Common myeloid progenitor, CD34-positive (primary cell): ENCODE measurements at regions not wholly inside any gene's neighbourhood (a gene's known extent, or its start where the extent isn't known, plus 50 kb on each side); places are given as distances from the start of the nearest gene placed in this dataset.

Source experiments
- CTCF ChIA-PET: fragments of 350-600 bp; sonication (Branson Sonifier 250); formaldehyde crosslinking; loops from one replicate; lab custom pipeline; 2021; ENCODE audit warnings: antibody characterized with exemption; lab: Charles Lee
- POLR2A ChIA-PET: fragments of 350-600 bp; sonication (Branson Sonifier 250); formaldehyde crosslinking; loops from one replicate; lab custom pipeline; 2021; ENCODE audit warnings: antibody characterized with exemption; lab: Charles Lee
- DNase-seq, 3 donors: peaks; one replicate each; pipeline versions ENCODE4 v3.0.0 to v3.0.0-alpha.2; 2013
- H3K27ac ChIP-seq, 2 experiments: 1 replicate in 1 of 2; 2 replicates in 1 of 2; pipeline ENCODE4 v1.7.0; 2013; ENCODE audit warnings: inconsistent platforms in 2 of 2, low read length in 2 of 2, mild to moderate bottlenecking in 2 of 2, low read depth in 1 of 2, moderate library complexity in 1 of 2; ENCODE audit not compliant: severe bottlenecking in 2 of 2, insufficient read depth in 1 of 2, poor library complexity in 1 of 2
- H3K27me3 ChIP-seq, 5 experiments: replicated peaks in 2 of 5; 1 replicate in 3 of 5; 2 replicates in 2 of 5; pipeline versions ENCODE4 v1.6.1 to v1.7.0; 2013; ENCODE audit warnings: low read length in 4 of 5, mild to moderate bottlenecking in 2 of 5, moderate library complexity in 2 of 5, inconsistent platforms in 1 of 5; ENCODE audit not compliant: insufficient read depth in 5 of 5, control insufficient read depth in 4 of 5
- H3K36me3 ChIP-seq, 4 experiments: 1 replicate in 2 of 4; 2 replicates in 2 of 4; pipeline versions ENCODE4 v1.6.1 to v1.7.0; 2013; ENCODE audit warnings: low read length in 3 of 4, control low read depth in 1 of 4, mild to moderate bottlenecking in 1 of 4; ENCODE audit not compliant: control insufficient read depth in 4 of 4, insufficient read depth in 4 of 4
- H3K4me1 ChIP-seq, 4 experiments: 1 replicate in 3 of 4; 2 replicates in 1 of 4; pipeline versions ENCODE4 v1.6.1 to v1.7.1; 2013; ENCODE audit warnings: low read length in 3 of 4, mild to moderate bottlenecking in 3 of 4, control low read depth in 1 of 4, inconsistent platforms in 1 of 4, moderate library complexity in 1 of 4; ENCODE audit not compliant: control insufficient read depth in 4 of 4, insufficient read depth in 4 of 4; ENCODE audit errors: control extremely low read depth in 1 of 4
- H3K4me3 ChIP-seq, 7 experiments: 1 replicate in 4 of 7; 2 replicates in 3 of 7; pipeline versions ENCODE4 v1.5.1 to v1.7.0; 2013; ENCODE audit warnings: mild to moderate bottlenecking in 7 of 7, low read length in 6 of 7, moderate library complexity in 6 of 7, inconsistent platforms in 2 of 7, low read depth in 2 of 7, control low read depth in 1 of 7; ENCODE audit not compliant: insufficient read depth in 4 of 7, control insufficient read depth in 1 of 7; ENCODE audit errors: extremely low read depth in 1 of 7
- H3K9me3 ChIP-seq, 5 experiments: 1 replicate in 4 of 5; 2 replicates in 1 of 5; pipeline versions ENCODE4 v1.6.1 to v1.7.1; 2013; ENCODE audit warnings: low read length in 4 of 5, mild to moderate bottlenecking in 2 of 5, inconsistent platforms in 1 of 5, low read depth in 1 of 5, moderate library complexity in 1 of 5; ENCODE audit not compliant: control insufficient read depth in 4 of 5, insufficient read depth in 2 of 5; ENCODE audit errors: control extremely low read depth in 1 of 5
- WGBS: methylation state at CpG from one replicate; pipeline ENCODE4 v1.1.5; 2013; ENCODE audit not compliant: insufficient coverage; 5-methylcytosine and 5-hydroxymethylcytosine counted together

DNA sequence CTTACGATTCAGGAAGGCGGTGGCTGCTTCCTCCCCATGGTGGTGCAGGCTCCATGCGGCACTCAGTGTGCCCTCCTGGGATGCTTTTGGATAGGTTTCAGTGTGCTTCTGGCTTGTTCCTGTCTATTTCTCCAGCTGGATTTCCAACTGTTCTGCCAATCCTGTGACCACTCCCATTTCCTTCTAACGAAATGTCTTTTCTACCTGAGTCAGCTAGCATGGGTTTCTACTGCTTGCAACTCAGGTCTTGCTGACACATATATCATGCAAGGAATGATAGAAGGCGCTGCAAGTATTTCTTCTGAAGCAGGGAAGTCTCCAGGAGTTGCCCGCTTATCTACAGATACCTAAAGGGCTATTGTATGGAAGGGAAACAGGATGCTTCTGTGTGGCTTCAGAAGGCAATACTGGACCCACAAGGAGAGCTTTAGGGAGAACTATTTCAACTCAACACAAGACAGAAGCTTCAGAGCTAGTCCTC, 244.4 kb downstream of the OPA1 start:
- no peaks in the 10 kb centered on the region for H3K27me3 ChIP-seq
- peaks cover 0 to 13% (median 8%) of the 10 kb centered on the region in 4 experiments for H3K4me1 ChIP-seq
- no peaks in the 10 kb centered on the region for H3K36me3 ChIP-seq
- no peak for DNase-seq
- peak overlapping the region in 1 of 2 experiments; percentile 44 for H3K27ac ChIP-seq
- CTCF ChIA-PET, result interaction anchor here (1.0 to 1.5 kb wide), 3 partner anchors 8 to 203 kb away, joined by 3 to 5 read pairs (median 3); no protein-coding TSS in a partner anchor
- no peak overlapping the region for H3K4me3 ChIP-seq
- POLR2A ChIA-PET, result no interaction called here
- no peaks in the 10 kb centered on the region for H3K9me3 ChIP-seq
- WGBS, result 91% methylated on average over 5 of the region's 6 CpGs

DNA sequence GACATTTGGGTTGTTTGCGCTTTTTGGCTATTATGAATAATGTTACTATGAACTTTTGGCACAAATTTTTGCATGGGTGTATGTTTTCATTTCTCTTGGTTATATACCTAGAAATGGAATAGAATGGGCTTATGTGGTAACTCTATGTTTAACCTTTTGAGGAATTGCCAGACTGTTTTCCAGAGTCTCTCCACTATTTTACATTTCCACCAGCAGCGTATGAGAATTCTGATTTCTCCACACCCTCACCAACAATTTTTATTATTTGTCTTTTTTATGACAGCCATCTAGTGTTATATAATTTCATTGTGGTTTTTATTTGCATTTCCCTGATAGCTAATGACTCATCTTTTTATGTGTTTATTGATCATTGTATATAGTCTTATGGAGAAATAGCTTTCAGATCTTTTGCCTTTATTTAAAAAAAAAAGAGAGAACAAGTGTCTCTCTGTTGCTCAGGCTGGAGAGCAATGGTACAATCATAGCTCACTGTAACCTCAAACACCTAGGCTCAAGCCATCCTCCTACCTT, 247.2 kb downstream of the OPA1 start:
- H3K4me3 ChIP-seq, result no peak overlapping the region
- H3K36me3 ChIP-seq, result no peaks in the 10 kb centered on the region

DNA sequence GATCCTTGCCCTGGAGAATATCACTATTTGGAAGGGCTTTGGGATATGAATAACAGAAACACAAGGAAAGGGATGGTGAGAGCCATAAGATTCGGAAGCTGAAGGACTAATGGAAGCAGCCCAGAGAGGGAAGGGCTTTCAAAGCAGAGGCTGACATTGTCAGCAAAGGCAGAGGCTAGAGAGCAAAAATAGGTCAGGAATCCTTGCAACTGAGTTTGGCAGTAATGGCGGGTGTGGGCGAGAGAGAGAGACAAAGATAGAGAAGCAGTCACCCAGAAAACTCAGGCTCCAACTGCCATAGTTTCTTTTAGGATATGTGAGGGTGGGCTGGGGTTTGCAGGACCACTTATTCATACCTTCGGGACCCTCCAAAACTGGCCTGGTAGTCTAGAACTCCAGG, 248.6 kb downstream of the OPA1 start:
- Histone ChIP-seq H3K36me3 (no peaks in the 10 kb centered on the region), H3K27ac (peak overlapping the region in 1 of 2 experiments; percentile 77), H3K9me3 (no peaks in the 10 kb centered on the region), H3K4me3 (no peak overlapping the region), H3K4me1 (peaks cover 2 to 45% (median 32%) of the 10 kb centered on the region in 4 experiments), H3K27me3 (no peaks in the 10 kb centered on the region)
- no peak for DNase-seq
- ChIA-PET CTCF (interaction anchor here (0.9 to 1.6 kb wide), 6 partner anchors 12 to 177 kb away, joined by 3 to 9 read pairs (median 3); no protein-coding TSS in a partner anchor), POLR2A (interaction anchor here (0.6 to 2.1 kb wide), 2 partner anchors 12 to 44 kb away, joined by 5 to 6 read pairs; no protein-coding TSS in a partner anchor)
- WGBS, result 79% methylated on average over 3 of the region's 4 CpGs

More for the DNA sequence above, 247.2 kb downstream of the OPA1 start:
- WGBS, result no CpG with 5 or more reads among the region's 2 CpGs
- Histone ChIP-seq H3K27me3 (no peaks in the 10 kb centered on the region), H3K4me1 (peaks cover 2 to 31% (median 20%) of the 10 kb centered on the region in 4 experiments), H3K27ac (no peak overlapping the region), H3K9me3 (no peaks in the 10 kb centered on the region)
- CTCF ChIA-PET, result interaction anchor here (1.1 to 1.3 kb wide), 2 partner anchors 23 to 297 kb away, joined by 3 read pairs; no protein-coding TSS in a partner anchor
- no peak for DNase-seq
- POLR2A ChIA-PET, result no interaction called here

- H3K4me3 ChIP-seq, result peak overlapping the region in 4 of 7 experiments; percentile 24 to 71 (median 48)
- WGBS, result 20% methylated on average over 14 of the region's 16 CpGs
- CTCF ChIA-PET, result interaction anchor here (0.9 to 1.7 kb wide), 7 partner anchors 11 to 178 kb away, joined by 3 to 9 read pairs (median 3); no protein-coding TSS in a partner anchor
Measured at GRCh38 chr3:193842029-193842798, 249.2 kb downstream of the OPA1 start.

GRCh38 chr3:193842832-193843473, 249.9 kb downstream of the OPA1 start:
- peaks cover 2 to 48% (median 33%) of the 10 kb centered on the region in 4 experiments for H3K4me1 ChIP-seq
- H3K27ac ChIP-seq, result peak overlapping the region in 1 of 2 experiments; percentile 77
- peak overlapping the region in 2 of 7 experiments; percentile 65 to 71 for H3K4me3 ChIP-seq
- ChIA-PET POLR2A (interaction anchor here (2.1 kb wide), 1 partner anchor 11 kb away, joined by 6 read pairs; no protein-coding TSS in a partner anchor), CTCF (interaction anchor here (1.6 to 3.6 kb wide), 3 partner anchors 10 to 62 kb away, joined by 3 to 24 read pairs (median 9); no protein-coding TSS in a partner anchor)
- H3K27me3 ChIP-seq, result no peaks in the 10 kb centered on the region
- H3K9me3 ChIP-seq, result no peaks in the 10 kb centered on the region
- no peaks in the 10 kb centered on the region for H3K36me3 ChIP-seq
- DNase-seq, result peak; percentile 59 to 74 (median 72)
- 28% methylated on average over 11 of the region's 13 CpGs for WGBS

More at GRCh38 chr3:193842029-193842798, 249.2 kb downstream of the OPA1 start:
- H3K27me3 ChIP-seq, result no peaks in the 10 kb centered on the region
- peaks cover 2 to 48% (median 33%) of the 10 kb centered on the region in 4 experiments for H3K4me1 ChIP-seq
- H3K36me3 ChIP-seq, result no peaks in the 10 kb centered on the region
- H3K9me3 ChIP-seq, result no peaks in the 10 kb centered on the region
- POLR2A ChIA-PET, result interaction anchor here (0.6 to 2.1 kb wide), 2 partner anchors 11 to 45 kb away, joined by 5 to 6 read pairs; no protein-coding TSS in a partner anchor
- DNase-seq, result peak; percentile 82 to 95 (median 91)
- peak overlapping the region; percentile 17 to 77 for H3K27ac ChIP-seq

DNA sequence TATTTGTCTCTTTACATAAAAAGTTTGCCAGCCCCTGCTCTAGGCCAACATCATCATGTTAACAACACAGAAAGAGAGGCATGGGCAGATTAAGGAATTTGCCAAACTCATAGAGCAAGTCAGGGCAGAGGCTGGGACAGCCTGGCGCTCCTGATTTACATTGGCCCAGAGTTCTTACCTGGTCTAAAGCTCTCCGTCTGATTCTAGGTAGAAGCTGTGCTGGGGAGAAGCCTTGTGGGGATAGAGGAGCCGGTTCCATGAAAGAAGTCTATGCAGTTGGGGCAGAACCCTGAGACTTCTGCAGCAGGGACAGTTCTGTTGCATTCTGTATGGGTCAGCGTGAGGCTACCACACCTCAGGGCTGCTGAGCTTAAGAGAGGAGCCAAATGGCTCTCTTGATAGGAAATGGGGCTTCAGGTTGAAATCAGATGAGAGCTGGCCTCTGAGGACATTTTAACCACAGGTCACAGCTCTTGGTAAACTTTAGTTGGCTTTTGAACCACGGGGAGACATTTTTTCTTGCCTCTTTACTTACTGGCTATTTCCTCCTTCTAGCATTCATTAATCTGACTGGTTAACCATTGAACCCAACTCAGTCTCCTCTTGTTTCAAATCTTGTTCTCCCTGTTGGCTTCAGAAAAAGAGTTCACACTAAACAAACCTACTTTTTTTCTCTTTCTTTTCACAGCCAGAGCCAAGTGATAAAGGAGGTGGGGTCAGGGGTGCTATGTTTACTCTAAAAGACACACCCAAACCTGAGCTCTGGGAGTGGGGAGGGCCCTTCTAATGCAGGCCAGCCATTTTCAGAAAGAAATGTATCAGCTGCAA, 250.7 kb downstream of the OPA1 start:
- H3K9me3 ChIP-seq, result no peaks in the 10 kb centered on the region
- ChIA-PET CTCF (interaction anchor here (1.6 to 3.6 kb wide), 3 partner anchors 11 to 472 kb away, joined by 3 to 24 read pairs (median 5); no protein-coding TSS in a partner anchor), POLR2A (interaction anchor here (2.1 kb wide), 1 partner anchor 10 kb away, joined by 6 read pairs; no protein-coding TSS in a partner anchor)
- H3K4me1 ChIP-seq, result peaks cover 2 to 48% (median 33%) of the 10 kb centered on the region in 4 experiments
- H3K36me3 ChIP-seq, result no peaks in the 10 kb centered on the region
- no peak for DNase-seq
- peak overlapping the region in 1 of 2 experiments; percentile 20 for H3K27ac ChIP-seq
- no peak overlapping the region for H3K4me3 ChIP-seq
- H3K27me3 ChIP-seq, result no peaks in the 10 kb centered on the region
- WGBS, result 79% methylated on average over 4 of the region's 5 CpGs
